GM20000 (cell line): ENCODE measurements at regions not wholly inside any gene's neighbourhood (a gene's known extent, or its start where the extent isn't known, plus 50 kb on each side); places are given as distances from the start of the nearest gene placed in this dataset.

Experiments
- DNase-seq: peaks from one replicate; pipeline ENCODE4 v3.0.0; 2012; ENCODE audit warnings: low spot score
- CTCF ChIP-seq: IDR thresholded peaks from 2 replicates; pipeline ENCODE4 v1.5.1; 2012; ENCODE audit warnings: mild to moderate bottlenecking, control low read depth; ENCODE audit errors: extremely low read depth, missing control alignments

GRCh38 chr11:110901441-110901840 is 189.2 kb upstream of the ARHGAP20 start:
- no peak for TF ChIP-seq CTCF
- DNase-seq: no peak

DNA sequence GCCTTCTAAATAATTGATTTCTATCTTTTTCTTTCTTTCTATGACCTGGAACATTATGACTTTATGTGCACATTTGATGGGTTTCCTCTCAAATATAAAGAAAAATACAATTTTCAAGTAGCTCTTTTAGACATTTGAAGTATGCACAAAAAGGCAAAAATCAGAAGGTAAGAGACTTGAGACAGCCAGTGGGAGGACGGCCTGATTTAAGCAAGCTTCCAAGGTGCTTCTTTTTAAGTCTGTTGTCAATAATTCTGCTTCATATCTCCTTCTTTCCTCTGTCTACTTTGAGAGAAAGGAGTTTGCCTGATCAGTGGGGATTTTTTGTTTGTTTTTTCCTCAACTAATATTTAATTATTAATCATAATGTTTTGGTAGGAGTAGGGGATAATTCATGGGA is 188.2 kb upstream of the ARHGAP20 start:
- DNase-seq: no peak
- no peak for TF ChIP-seq CTCF

DNA sequence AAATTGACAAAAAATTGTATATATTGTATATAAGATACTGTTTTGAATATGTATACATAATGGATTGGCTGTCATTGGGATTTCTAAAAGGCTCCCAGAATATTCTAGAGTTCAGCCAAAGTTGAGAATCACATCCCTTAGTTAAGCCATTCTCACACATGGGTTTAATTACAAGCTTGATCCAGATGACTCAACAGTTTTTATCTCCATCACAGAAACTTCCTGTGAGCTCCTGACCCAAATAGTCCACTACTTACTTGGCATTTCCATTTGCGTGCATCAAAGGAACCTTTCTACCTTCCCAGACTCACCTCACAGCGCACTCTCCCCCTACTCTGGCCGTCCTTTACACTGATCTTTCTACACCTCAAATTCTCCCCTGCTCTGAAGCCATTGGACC is 184.8 kb upstream of the ARHGAP20 start:
- no peak for TF ChIP-seq CTCF
- DNase-seq: no peak

GRCh38 chr11:110896358-110896757 is 184.1 kb upstream of the ARHGAP20 start:
- no peak for DNase-seq
- TF ChIP-seq CTCF: no peak

GRCh38 chr11:110894224-110894623 is 182.0 kb upstream of the ARHGAP20 start:
- no peak for TF ChIP-seq CTCF
- DNase-seq: no peak

GRCh38 chr11:110892741-110893285 is 180.6 kb upstream of the ARHGAP20 start:
- DNase-seq: no peak
- no peak for TF ChIP-seq CTCF

- DNase-seq: no peak
- TF ChIP-seq CTCF: no peak
These were observed 179.2 kb upstream of the ARHGAP20 start for GRCh38 chr11:110891411-110891810.
